NCI-H146 treated with DMSO at 0.1 percent for 48 hours (cell line): ENCODE measurements at regions not wholly inside any gene's neighbourhood (a gene's known extent, or its start where the extent isn't known, plus 50 kb on each side); places are given as distances from the start of the nearest gene placed in this dataset.

Source experiments
- DNase-seq: peaks from one replicate; lab custom pipeline; 2025; ENCODE audit not compliant: unreplicated experiment; lab: John Stamatoyannopoulos, UW

DNA sequence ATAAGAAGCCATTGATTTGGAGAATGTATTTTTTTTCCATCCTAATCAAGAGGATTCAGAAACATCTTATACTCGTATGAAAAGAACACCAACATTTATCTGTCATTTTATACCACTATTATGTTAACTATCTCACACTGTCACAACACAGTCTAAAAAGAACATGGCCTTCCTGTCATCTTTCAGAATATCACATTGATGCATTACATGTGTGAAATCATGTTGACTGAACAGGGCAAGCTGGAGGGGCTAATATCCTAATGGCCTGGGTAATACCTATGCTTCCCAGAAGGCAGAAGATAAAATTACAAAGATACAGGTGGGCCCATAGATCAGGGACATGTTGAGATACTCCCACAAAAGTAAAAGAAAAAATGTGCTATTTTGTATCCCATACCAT is 611.7 kb downstream of the STIM2 start:
- no peak for DNase-seq

DNA sequence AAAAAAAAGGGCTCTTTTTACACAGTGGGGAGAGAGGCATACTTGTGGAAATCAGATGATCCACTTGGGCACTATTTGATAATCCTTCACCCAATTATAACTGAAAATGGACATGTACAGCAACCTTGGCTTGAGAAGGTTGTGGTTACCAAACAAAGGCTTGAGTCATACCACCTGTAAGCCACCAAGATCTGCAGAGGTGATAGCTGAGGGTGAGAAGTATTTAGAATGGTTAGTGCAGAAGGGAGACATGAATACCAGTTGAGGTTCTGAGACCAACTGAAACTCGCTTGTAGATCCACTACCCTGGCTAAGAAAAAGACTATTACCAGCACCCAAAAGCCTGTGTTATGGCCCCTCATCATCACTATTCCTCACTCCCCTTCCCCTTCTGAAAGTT is 614.0 kb downstream of the STIM2 start:
- no peak for DNase-seq

DNA sequence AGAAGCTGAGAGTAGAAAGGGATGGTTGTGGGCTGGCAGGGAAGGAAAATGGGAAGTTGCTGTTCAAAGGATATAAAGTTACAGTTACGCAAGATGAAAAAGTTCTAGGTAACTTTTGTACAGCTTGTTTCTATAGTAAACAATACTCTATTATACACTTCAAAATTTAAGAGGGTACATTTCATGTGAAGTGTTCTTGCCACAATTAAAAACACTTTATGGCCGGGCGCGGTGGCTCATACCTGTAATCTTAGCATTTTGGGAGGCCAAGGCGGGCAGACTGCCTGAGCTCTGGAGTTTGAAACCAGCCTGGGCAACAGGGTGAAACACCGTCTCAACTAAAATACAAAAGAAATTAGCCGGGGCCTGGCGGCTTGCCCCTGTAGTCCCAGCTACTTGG is 623.6 kb downstream of the STIM2 start:
- DNase-seq, result no peak

DNA sequence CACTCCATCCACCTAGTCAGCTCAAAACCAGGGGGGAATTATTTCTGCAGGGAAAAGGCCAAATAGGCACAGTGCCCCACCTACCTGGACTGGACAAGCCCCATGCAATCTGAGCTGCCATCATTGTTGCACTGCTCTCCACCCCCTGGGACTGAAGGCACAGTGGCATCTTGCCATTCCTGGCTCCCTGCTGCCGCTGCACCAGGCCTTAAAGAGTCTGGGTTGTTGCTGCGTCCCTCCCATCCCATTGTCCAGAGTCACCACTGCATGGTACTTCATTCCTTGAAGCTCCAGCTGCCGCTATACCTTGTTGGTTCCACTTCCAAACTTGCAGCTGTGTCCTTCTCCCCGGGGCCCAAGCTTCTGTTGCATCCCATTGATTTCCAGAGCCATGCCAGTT is 629.7 kb downstream of the STIM2 start:
- DNase-seq, result no peak

DNA sequence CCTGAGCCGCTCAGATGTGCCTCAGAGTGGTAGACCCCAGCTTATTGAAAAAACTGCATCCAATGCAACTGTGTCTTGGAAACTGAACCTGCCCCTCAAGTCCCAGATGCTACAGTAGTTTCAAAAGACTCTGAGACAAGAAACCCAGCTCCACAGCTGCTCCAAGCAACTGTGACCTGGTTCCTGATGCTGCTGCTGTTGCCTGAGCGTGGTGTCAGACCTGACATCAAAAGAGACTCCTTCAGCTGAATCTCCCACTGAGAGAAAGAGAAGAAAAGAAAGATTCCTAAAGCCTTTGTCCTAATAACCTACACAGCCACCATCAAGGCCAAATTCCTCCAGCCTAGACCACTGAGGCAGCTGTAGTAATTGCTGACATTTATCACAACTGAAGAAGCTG is 630.1 kb downstream of the STIM2 start:
- DNase-seq, result no peak

DNA sequence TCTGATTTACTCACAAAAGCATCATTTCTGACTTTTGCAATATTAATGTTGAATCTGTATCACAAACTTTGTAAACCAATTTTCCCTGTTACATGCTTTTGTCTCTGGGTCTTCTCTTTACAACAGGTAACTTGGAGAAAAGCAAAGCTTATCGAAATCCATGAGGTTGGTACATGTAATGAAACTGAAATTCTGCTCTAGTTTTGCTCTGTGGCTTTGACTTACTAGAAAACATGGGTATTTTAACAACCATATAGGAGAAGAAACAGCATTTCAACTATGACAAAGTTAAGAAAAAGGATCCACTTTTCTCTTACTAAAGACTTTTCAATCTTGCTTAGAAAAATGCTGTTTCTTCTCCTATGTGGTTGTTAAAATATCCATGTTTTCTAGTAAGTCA is 645.8 kb downstream of the STIM2 start:
- no peak for DNase-seq

DNA sequence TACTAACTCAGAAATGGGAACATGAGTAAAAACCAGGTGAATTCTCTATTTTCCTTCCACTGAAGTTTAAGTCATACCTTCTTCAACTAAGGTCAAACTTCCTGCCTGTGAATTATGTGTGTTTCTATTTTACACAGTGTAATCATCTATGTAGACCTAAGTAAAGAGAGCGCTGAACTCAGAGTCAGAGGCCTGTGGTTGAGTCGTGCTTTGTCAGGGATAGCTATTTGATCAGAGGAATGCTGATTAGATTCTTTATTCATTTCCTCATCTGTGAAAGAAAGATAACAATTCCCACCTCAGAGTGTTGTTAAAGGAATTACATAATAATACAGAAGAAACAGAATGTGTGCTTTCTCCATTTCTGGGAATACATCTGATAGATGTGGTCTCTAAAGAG is 654.1 kb downstream of the STIM2 start:
- DNase-seq, result no peak

DNA sequence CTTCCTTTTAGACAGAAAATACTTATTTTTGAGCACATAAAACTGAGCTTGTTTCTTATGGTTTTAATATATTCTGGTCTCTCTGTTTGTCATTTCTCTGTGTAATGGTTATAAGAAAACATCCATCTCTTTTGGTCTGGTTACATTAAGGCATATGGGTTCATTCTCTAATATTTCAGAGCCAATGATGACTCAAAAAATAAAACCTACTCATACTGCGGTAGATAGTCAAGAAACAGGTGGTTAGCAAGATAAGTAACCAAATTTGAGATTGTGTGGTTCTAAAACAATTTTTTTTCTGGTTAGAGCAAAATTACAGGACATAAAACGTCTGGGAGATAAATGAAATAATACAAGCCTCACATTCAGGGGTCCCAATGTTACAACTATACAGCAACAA is 654.5 kb downstream of the STIM2 start:
- DNase-seq, result no peak

DNA sequence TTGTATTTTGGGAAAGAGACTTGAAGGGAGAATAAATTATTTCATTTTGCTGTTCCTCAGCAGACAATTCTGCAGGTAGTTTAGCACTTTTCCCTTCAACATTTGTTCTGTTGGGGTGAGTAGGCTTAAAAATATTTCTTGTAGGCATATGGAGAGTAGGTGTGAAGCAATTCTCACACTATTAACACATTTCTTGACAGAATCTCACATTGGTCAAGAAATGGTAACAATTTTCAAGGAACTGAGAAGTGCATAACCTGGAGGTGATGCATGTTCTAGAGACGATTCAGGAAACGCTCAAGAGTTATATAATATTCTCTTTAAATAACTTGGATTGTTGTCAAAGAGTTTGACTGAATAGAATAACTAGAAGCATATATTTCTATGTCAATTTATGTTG is 658.2 kb downstream of the STIM2 start:
- DNase-seq, result no peak

DNA sequence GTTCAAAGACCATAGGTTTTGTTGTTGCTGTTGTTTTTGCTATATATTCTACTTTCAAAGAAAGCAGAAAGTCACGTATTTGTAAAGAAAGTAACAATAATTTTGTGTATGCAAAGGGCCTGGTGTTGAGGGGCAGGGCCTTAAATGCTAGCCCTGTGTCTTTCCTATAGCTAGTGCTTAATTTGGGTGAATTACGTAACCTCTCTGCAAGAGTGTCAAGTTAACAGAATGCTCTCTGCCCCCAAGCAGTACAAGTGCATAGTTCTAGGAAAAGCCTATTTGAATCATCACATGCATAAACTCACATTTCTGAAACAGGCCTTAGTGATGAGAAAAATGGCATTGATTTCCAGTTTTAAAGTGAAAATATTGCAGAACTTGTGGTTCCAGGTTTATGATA is 663.6 kb downstream of the STIM2 start:
- DNase-seq, result no peak

DNA sequence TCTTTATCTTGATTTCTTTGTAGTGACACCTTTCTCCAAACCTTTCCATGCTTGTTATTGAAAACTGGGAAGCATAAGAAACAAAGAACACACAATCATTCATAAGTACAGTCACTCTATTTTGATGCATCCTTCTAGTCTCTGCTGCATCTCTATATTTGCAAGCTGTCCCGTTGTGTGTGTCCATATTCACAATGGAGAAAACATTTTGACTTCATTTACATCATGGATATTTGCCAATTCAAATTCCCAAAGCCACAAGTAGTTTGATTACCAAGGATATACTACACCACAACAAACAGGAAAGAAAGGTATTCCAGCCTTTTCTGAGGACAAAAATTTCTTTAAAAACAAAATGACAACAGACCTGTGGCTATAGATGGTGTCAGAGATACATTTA is 673.8 kb downstream of the STIM2 start:
- no peak for DNase-seq

DNA sequence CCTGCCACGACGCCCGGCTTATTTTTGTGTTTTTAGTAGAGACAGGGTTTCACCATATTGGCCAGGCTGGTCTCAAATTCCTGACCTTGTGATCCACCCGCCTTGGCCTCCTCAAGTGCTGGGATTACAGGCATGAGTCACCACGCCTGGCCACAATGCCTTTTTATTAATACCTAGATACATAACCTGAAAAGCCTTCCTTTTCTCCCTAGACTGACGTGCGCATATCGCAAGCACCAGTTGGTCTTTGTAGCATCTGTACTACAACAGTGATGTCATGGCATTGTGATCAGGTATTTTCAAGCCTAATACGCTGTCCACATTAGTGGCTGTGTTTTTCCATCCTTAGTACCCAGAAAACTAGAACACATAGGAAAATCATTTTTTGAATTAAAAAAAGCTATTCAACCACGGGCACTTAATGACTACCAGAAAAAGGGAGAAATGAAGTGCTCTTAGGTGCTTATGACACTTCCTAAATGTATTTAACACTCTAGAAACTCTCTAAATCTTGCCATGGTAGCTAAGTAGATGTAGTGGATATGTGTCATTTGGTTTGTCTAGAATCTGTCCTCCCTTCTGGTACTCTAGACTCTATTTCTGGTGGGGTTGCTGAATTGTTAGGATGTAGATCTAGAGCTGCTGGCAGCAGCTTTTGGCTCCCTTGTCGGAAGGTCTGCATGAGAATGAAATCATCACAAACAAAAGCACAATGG is 707.8 kb downstream of the STIM2 start:
- no peak for DNase-seq

DNA sequence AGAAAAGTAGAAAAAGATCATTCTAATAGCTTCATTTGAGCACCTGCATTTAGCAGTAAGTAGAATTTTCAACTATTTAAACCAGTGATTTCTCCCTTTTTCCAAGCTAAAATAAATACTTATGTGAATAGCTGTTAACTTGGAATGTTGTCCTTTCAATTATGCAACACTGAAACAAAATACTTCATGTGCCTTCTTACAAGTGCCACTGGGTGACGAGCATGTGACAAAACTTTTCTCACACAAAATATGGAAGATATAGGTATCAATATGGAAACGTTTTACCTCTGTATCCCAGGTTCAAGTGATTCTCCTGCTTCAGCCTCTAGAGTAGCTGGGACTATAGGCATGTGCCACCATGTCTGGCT is 708.3 kb downstream of the STIM2 start:
- no peak for DNase-seq

DNA sequence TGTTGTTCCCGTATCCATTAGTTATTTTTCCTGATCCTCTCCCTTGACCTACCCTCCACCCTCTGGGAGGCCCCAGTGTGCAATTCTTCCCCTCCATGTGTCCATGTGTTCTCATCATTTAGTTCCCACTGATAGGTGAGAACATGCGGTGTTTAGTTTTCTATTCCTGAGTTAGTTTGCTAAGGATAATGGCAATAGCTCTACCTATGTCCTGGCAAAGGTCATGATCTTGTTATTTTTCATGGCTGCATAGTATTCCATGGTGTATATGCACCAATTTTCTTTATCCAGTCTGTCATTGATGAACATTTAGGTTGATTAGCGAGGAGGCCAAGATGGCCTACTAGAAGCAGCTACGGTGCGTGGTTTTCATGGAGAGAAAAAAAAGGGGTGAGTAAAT is 714.1 kb downstream of the STIM2 start:
- DNase-seq, result no peak

DNA sequence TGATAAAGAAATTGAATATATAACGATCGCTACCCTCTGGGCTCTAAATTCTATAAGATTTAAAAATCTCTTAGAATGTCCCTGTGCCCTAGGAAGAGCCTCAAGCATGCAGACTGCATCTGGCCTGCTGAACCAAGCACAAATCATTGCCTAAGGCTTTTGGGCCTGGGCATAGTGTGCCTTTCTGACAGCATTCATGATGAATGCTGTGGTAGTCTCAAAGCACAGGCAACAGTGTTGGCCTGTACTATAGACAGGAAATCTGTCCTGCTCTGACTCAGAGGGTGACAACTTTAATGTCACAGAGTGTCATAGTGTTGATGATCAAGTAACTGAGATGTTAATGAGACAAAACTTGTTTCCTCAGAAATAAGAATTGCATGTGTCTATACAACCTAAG is 717.3 kb downstream of the STIM2 start:
- DNase-seq, result no peak

DNA sequence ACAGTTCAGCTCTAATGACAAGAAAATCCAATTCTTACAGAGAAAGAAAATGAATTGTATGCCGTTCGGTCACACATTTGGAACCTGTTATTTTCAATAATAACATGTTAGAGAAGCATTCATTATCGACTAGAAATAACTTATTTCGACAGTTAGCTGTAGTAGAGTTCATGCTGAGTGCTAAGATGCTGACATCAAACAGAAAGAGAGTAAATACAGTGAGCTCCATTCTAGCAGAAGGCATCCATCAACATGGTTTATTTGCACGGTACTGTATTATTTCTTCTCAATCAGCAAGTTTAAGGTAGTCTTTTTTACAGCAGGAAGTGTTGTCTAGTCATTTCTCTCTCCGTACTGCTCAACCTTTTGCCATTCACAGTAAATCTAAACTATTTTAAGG is 732.1 kb downstream of the STIM2 start:
- no peak for DNase-seq

DNA sequence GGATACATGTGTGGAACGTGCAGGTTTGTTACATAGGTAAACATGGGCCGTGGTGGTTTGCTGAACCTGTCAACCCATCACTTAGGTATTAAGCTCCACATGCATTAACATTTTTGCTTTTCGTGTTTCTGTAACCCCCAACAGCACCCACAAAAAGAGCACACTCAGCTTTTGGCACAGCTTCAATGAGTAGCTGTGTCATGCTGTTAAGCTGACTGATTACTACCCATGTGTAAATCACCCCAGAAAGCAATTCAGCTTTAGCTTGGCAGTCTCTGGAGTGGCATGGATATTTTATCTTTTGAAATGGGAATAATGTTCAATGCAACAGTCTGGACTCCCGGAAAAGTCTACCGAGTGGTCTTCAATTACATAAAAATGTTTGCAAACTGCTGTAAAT is 734.3 kb downstream of the STIM2 start:
- DNase-seq, result no peak

DNA sequence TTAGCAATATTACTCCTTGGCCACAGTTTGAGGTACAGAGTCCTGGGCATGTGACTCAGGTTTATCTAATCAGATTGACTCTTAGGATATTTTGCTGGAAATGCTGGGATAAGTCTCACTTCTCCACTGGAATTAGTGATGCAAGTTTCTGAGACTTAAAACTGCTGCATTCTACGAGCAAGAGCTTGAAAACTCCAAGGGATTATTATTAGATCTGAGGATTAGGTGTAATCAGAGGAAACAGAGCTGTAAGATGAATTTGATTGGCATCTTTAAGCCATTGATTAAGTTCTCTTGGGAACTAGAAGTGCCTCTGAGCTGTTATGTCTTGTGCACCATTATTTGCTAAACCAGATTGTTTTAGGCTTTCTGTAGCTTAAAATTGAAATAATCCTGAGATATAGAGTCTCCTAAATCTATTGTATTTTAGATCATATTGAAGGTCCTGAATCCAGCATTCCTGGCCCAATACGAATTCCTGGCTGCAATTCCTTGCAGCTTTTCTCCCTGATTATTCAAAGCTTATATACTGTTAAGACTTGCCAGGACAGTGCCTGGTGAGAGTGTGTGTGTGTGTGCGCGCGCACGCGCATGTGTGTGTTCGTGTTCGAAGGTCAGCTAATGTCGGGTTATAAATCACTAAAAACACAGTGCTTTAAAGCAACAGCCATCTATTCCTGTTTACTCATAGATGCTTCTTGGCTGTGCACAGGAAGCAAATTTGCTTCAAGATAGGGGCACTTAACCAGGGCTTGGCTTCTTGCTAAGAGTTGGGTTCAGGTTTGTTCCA is 735.1 kb downstream of the STIM2 start:
- DNase-seq, result no peak

DNA sequence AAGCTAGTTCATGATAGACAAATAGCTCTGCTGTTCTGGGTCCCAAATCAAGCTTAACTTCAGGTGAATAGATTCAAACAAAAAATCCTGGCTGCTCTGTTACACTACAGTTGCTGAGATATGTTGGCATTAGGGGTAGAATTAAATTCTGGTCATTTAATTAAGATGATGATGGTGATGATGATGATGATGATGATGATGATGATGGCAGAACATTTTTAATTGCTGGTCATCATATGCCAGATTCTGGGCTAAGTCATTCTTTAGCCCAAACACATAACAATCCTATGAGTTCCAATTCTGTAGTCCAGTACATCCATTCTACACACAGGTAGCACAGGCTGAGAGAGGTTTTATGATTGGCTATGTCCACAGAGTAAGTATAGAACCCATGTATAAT is 741.5 kb downstream of the STIM2 start:
- DNase-seq, result no peak

DNA sequence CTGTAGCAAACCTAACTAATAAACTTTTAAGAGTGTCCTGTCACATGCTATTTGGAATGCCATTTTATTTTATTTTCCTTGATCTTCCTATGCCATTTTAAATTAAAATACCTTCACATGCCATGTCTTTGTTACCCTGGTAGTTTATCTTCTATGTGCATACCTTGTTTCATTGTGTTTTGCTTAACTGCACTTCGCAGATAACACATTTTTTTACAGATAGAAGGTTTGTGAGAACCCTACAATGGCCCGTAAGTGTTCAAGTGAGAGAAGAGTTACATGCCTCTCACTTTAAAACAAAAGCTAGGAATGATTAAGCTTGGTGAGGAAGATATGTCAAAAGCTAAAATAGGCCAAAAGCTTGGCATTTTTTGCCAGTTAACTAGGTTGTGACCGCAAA is 744.1 kb downstream of the STIM2 start:
- DNase-seq, result no peak

DNA sequence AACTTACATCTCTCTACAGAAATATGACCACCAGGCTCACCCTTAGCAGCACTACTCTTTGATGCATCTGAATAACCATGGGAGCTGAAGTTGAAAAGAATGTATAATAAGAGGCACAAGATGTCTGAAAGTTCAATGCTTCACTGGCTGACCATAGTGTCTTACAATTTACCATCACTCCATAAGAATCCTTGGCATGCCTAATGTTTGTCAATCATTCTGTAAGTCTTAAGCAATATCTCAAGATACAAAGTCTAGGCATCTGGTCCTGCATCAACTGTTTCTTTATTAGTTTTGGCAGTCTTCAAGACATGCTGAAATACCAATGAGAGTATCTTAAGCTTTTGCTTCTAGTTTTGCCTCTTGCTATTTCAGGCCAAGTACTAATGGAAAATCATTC is 755.5 kb downstream of the STIM2 start:
- DNase-seq, result no peak

DNA sequence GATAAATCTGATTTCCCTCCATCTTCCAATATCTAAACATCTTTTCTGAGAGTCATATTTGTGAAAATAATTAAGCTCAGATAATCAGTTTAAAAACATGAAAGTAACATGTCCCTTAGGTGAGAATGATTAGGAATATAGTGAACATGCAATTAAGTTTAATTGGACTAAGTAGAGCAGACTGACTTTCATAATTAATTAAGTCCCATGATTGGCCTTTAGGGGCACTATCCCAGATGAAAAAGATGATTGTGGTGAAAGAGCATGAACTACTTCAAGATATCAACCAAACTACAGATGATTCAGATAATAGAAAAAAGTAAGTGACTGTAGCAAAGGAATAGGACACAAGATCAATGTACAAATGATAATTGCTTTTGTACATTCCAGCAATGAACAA is 758.8 kb downstream of the STIM2 start:
- no peak for DNase-seq

DNA sequence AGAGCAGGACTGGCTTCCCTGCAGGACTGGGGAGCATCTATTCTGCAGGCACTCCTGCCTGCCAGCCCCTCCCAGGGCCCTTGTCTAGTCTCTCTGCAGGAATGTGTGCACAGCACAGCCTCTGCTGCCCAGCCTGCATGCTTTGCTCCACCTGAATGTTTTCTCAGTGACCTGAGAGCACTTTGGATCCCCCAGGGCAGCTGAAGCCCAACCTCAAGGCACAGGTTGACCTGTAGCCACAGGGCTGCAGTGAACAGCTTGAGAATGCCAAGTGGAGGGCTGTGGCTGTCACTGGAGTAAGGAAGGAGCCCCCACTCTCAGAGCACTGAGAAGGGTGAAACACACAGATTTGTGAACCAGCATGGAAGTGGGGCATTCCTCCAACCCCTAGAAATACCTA is 760.2 kb downstream of the STIM2 start:
- DNase-seq, result no peak
